Stomach (tissue), 4 donors: ENCODE measurements at regions not wholly inside any gene's neighbourhood (a gene's known extent, or its start where the extent isn't known, plus 50 kb on each side); places are given as distances from the start of the nearest gene placed in this dataset.

ENCODE experiments used
- POLR2A ChIP-seq, 4 donors: fragments of 450-650 bp; IDR thresholded peaks; one replicate each; pipeline ENCODE4 v1.6.1; 2016; ENCODE audit warnings: antibody characterized with exemption in 4 of 4, control low read depth in 2 of 4, mild to moderate bottlenecking in 1 of 4, moderate library complexity in 1 of 4
- POLR2AphosphoS5 ChIP-seq, 3 donors: sonication (generic); formaldehyde crosslinking; IDR thresholded peaks; one replicate each; pipeline ENCODE4 v1.6.1; 2016; ENCODE audit warnings: antibody characterized with exemption in 3 of 3
- TF ChIP-seq, protein P1 (sequence below), 7 experiments: fragments of 450-650 bp in 4 of 7; fragments of 200-600 bp in 3 of 7; sonication (generic) in 3 of 7; IDR thresholded peaks; one replicate each; pipeline ENCODE4 v1.5.1; 2016 to 2019; ENCODE audit warnings: antibody characterized with exemption in 7 of 7, control low read depth in 2 of 7, mild to moderate bottlenecking in 1 of 7

DNA sequence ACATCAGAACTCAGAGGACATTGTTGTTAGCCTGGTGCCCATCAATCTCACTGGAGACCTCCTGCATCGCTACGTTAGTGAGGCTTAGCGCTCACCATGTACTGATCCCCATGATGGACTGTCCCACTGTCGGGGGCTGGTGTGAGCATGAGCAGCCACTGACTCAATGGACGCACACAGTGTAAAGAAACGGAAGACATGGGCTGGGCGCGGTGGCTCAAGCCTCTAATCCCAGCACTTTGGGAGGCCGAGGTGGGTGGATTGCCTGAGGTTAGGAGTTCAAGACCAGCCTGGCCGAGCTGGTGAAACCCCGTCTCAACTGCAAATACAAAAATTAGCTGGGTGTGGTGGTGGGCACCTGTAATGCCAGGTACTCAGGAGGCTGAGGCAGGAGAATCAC lies 112.9 kb downstream of the CRYBB2 start:
- TF ChIP-seq, protein P1, sequence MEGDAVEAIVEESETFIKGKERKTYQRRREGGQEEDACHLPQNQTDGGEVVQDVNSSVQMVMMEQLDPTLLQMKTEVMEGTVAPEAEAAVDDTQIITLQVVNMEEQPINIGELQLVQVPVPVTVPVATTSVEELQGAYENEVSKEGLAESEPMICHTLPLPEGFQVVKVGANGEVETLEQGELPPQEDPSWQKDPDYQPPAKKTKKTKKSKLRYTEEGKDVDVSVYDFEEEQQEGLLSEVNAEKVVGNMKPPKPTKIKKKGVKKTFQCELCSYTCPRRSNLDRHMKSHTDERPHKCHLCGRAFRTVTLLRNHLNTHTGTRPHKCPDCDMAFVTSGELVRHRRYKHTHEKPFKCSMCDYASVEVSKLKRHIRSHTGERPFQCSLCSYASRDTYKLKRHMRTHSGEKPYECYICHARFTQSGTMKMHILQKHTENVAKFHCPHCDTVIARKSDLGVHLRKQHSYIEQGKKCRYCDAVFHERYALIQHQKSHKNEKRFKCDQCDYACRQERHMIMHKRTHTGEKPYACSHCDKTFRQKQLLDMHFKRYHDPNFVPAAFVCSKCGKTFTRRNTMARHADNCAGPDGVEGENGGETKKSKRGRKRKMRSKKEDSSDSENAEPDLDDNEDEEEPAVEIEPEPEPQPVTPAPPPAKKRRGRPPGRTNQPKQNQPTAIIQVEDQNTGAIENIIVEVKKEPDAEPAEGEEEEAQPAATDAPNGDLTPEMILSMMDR (IDR thresholded peaks at IDR 0.05): no peak
- TF ChIP-seq POLR2A (IDR thresholded peaks at IDR 0.05) (no peak), POLR2AphosphoS5 (IDR thresholded peaks at IDR 0.05) (no peak)
